K562 (cell line): ENCODE measurements at regions not wholly inside any gene's neighbourhood (a gene's known extent, or its start where the extent isn't known, plus 50 kb on each side); places are given as distances from the start of the nearest gene placed in this dataset.

Source experiments
- CHD7 ChIP-seq: fragments of 200-600 bp; sonication (generic); IDR thresholded peaks from one replicate; pipeline ENCODE4 v1.6.1; 2012; ENCODE audit warnings: mild to moderate bottlenecking, low read depth, low read length, inconsistent platforms
- FOXP1 ChIP-seq: sonication (generic); formaldehyde crosslinking; IDR thresholded peaks from 2 replicates; pipeline ENCODE4 v1.8.0; 2022; ENCODE audit warnings: mild to moderate bottlenecking, missing genetic modification reagents

GRCh38 chr5:133866160-133866902 is 102.1 kb downstream of the C5orf15 start (continued):
- no peak for TF ChIP-seq CHD7
- no peak for TF ChIP-seq FOXP1 (CRISPR knock-in tag)
